K562 (cell line): ENCODE measurements at regions not wholly inside any gene's neighbourhood (a gene's known extent, or its start where the extent isn't known, plus 50 kb on each side); places are given as distances from the start of the nearest gene placed in this dataset.

Experiments used
- ATAC-seq: fragments of 200-7000 bp; cut with Tn5 transposase; 3 replicates; pipeline ENCODE4 v1.9.1; 2020; ENCODE audit warnings: moderate library complexity
- BruUV-seq: library from RNA; stranded (reverse); fragments of 400-500 nt; replicated peaks from 2 replicates; lab custom pipeline; 2021; lab: Mats Ljungman, UMichigan
- CTCF ChIA-PET: fragments of 300-600 bp; formaldehyde crosslinking; extraction: SDS; loops from one replicate; lab custom pipeline; 2021; ENCODE audit warnings: low intra/inter-chr PET ratio; lab: Yijun Ruan, JAX
- POLR2A ChIA-PET: fragments of 300-600, 350-650 bp; sonication (Branson Sonifier 250); formaldehyde crosslinking; extraction: SDS; loops from one replicate; lab custom pipeline; 2021; ENCODE audit warnings: antibody characterized with exemption, inconsistent platforms; lab: Yijun Ruan, JAX
- DNase-seq, 4 experiments: peaks; one replicate each; pipeline versions ENCODE4 v3.0.0 to v3.0.0-alpha.2; 2011 to 2018; ENCODE audit warnings: low spot score in 3 of 4, mixed read lengths in 3 of 4; ENCODE audit errors: extremely low read depth in 1 of 4
- FAIRE-seq: peaks from 2 replicates; lab custom pipeline; 2011; peaks lifted over from hg19 to GRCh38; lab: Jason Lieb, UNC
- H2AFZ ChIP-seq: 2 replicates; pipeline ENCODE4 v1.6.0; 2011; ENCODE audit warnings: low read depth, low read length, control low read depth, inconsistent platforms
- H3K27ac ChIP-seq: fragments of 200-600 bp; 3 replicates; pipeline ENCODE4 v1.8.0; 2011; ENCODE audit warnings: low read depth, mild to moderate bottlenecking, control low read depth, inconsistent platforms, low read length, moderate library complexity, mixed read lengths; ENCODE audit errors: extremely low read depth
- H3K27me3 ChIP-seq, 2 experiments: fragments of 300-600 bp in 1 of 2; 2 replicates in 1 of 2; 3 replicates in 1 of 2; pipeline versions ENCODE4 v1.6.0 to v1.8.0; 2011; ENCODE audit warnings: inconsistent platforms in 2 of 2, low read length in 2 of 2, mild to moderate bottlenecking in 1 of 2, mixed read lengths in 1 of 2, moderate library complexity in 1 of 2; ENCODE audit not compliant: control insufficient read depth in 2 of 2, insufficient read depth in 2 of 2
- H3K36me3 ChIP-seq: fragments of 300-600 bp; 3 replicates; pipeline ENCODE4 v1.8.0; 2011; ENCODE audit warnings: mild to moderate bottlenecking, low read length, inconsistent platforms; ENCODE audit not compliant: control insufficient read depth, insufficient read depth
- H3K4me1 ChIP-seq, 2 experiments: fragments of 200-600 bp in 1 of 2; replicated peaks in 1 of 2; 2 replicates in 1 of 2; 3 replicates in 1 of 2; pipeline versions ENCODE4 v1.5.1 to v1.8.0; 2011; ENCODE audit warnings: inconsistent platforms in 2 of 2, low read length in 2 of 2, mild to moderate bottlenecking in 1 of 2, mixed read lengths in 1 of 2, moderate library complexity in 1 of 2; ENCODE audit not compliant: control insufficient read depth in 2 of 2, insufficient read depth in 2 of 2
- H3K4me2 ChIP-seq: 2 replicates; pipeline ENCODE4 v1.6.1; 2011; ENCODE audit warnings: low read length, control low read depth, inconsistent platforms, mixed read lengths; ENCODE audit not compliant: insufficient read depth
- H3K4me3 ChIP-seq: fragments of 200-600 bp; sonication (generic), shearing (Covaris generic); 2 replicates; pipeline ENCODE4 v1.5.1; 2016; ENCODE audit warnings: control low read depth, inconsistent platforms
- H3K79me2 ChIP-seq: fragments of 200-600 bp; 3 replicates; pipeline ENCODE4 v1.8.0; 2011; ENCODE audit warnings: low read length, inconsistent platforms; ENCODE audit not compliant: control insufficient read depth, insufficient read depth
- H3K9ac ChIP-seq, 2 experiments: 2 replicates each; pipeline versions ENCODE4 v1.6.0 to v1.6.1; 2011; ENCODE audit warnings: low read depth in 2 of 2, low read length in 2 of 2, control low read depth in 1 of 2, inconsistent platforms in 1 of 2, mild to moderate bottlenecking in 1 of 2, mixed read lengths in 1 of 2; ENCODE audit not compliant: insufficient read depth in 1 of 2
- H3K9me1 ChIP-seq: one replicate; pipeline ENCODE4 v1.6.0; 2011; ENCODE audit warnings: inconsistent platforms, mild to moderate bottlenecking, low read length, moderate library complexity; ENCODE audit not compliant: control insufficient read depth, insufficient read depth
- H3K9me3 ChIP-seq: replicated peaks from 2 replicates; pipeline ENCODE4 v1.5.1; 2011; ENCODE audit warnings: low read depth, low read length, inconsistent platforms; ENCODE audit not compliant: control insufficient read depth, insufficient read depth
- H4K20me1 ChIP-seq: replicated peaks from 2 replicates; pipeline ENCODE4 v1.6.1; 2011; ENCODE audit warnings: low read length, inconsistent platforms, mixed read lengths; ENCODE audit not compliant: control insufficient read depth, insufficient read depth
- AFF1 ChIP-seq, 2 experiments: fragments of 450-650 bp; IDR thresholded peaks; 2 replicates each; pipeline ENCODE4 v1.6.1; 2018; ENCODE audit warnings: mild to moderate bottlenecking in 2 of 2, low read depth in 1 of 2; ENCODE audit not compliant: partially characterized antibody in 2 of 2
- GABPB2 ChIP-seq: fragments of 250-450 bp; sonication (Bioruptor Pico); conservative IDR thresholded peaks from 2 replicates; pipeline ENCODE4 v1.5.1; 2021; ENCODE audit warnings: mild to moderate bottlenecking
- MEF2D ChIP-seq: conservative IDR thresholded peaks from 2 replicates; pipeline ENCODE4 v1.6.1; 2016; ENCODE audit warnings: low read depth, missing genetic modification characterization, missing compliant biosample characterization
- MIER1 ChIP-seq: fragments of 450-650 bp; IDR thresholded peaks from 2 replicates; pipeline ENCODE4 v1.6.1; 2016; ENCODE audit warnings: antibody characterized with exemption, mild to moderate bottlenecking, low read depth
- NONO ChIP-seq, 2 experiments: fragments of 200-400 bp in 1 of 2; fragments of 450-650 bp in 1 of 2; formaldehyde crosslinking in 1 of 2; IDR thresholded peaks; 2 replicates each; pipeline ENCODE4 v1.6.1; 2017; ENCODE audit warnings: low read depth in 2 of 2, mild to moderate bottlenecking in 2 of 2, moderate library complexity in 2 of 2, low read length in 1 of 2
- SAFB ChIP-seq: fragments of 200-400 bp; formaldehyde crosslinking; IDR thresholded peaks from 2 replicates; pipeline ENCODE4 v1.6.1; 2017; ENCODE audit warnings: low read depth, low read length, borderline replicate concordance
- TAF9B ChIP-seq: fragments of 450-650 bp; IDR thresholded peaks from 2 replicates; pipeline ENCODE4 v1.6.1; 2018; ENCODE audit warnings: mild to moderate bottlenecking; ENCODE audit not compliant: partially characterized antibody
- U2AF2 ChIP-seq: fragments of 200-400 bp; formaldehyde crosslinking; optimal IDR thresholded peaks from 2 replicates; pipeline ENCODE3; 2017; ENCODE audit warnings: low read depth, mild to moderate bottlenecking, low read length
- XRCC5 ChIP-seq: fragments of 200-400 bp; formaldehyde crosslinking; IDR thresholded peaks from 2 replicates; pipeline ENCODE4 v1.6.1; 2017; ENCODE audit warnings: low read depth, mild to moderate bottlenecking, low read length
- WGBS: fragments of 100-300 bp; shearing (Covaris generic); methylation state at CpG from one replicate; pipeline ENCODE4 v1.1.6; 2016; ENCODE audit warnings: low coverage, mixed read lengths; ENCODE audit not compliant: insufficient coverage; ENCODE audit errors: missing lambda C conversion rate; 5-methylcytosine and 5-hydroxymethylcytosine counted together
- in situ Hi-C: fragments of 300-500 bp; cut with MboI; formaldehyde crosslinking; loops from 4 replicates; pipeline ENCODE4 v1.15.0; 2018; ENCODE audit warnings: inconsistent platforms, mixed read lengths
- intact Hi-C: fragments of 100-400 bp; cut with micrococcal nuclease; formaldehyde crosslinking; loops from 2 replicates; pipeline ENCODE4 v1.14.2; 2022
- TF ChIP-seq, protein P1 (sequence below), 2 experiments: fragments of 200-800 bp in 1 of 2; sonication (Bioruptor generic) in 1 of 2; sonication (generic) in 1 of 2; formaldehyde crosslinking in 1 of 2; IDR thresholded peaks in 1 of 2; conservative IDR thresholded peaks in 1 of 2; 2 replicates each; pipeline versions ENCODE4 v1.5.0 to v1.6.1; 2016 to 2020; ENCODE audit warnings: missing compliant biosample characterization in 1 of 2, missing genetic modification characterization in 1 of 2, missing genetic modification reagents in 1 of 2
- TF ChIP-seq, protein P2 (sequence below), 2 experiments: fragments of 450-650 bp in 1 of 2; IDR thresholded peaks; 2 replicates each; pipeline ENCODE4 v1.6.1; 2011 to 2017; ENCODE audit warnings: low read depth in 2 of 2, antibody characterized with exemption in 1 of 2, borderline replicate concordance in 1 of 2, low read length in 1 of 2, mild to moderate bottlenecking in 1 of 2, mixed read lengths in 1 of 2; ENCODE audit not compliant: control insufficient read depth in 1 of 2

DNA sequence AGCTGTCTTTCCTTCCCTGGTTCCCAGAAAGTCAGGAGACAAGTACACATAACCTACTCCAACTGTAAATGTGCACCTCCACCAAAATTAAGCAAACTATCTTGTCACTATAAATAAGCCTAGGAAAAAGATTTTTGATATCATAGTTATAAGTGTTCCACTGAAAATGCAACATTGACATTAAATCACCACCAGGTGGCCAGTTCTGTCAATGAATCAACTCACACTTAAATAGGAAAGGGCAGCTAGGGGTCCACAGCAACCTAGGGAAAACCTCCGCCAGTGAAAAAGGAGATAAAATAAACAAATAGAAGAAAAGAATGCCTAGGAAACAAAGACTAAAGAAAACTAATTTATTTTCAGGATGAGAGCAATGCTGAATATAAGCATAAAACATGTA, 243.0 kb upstream of the PTPRD start:
- Histone ChIP-seq H3K27me3 (no peaks in the 10 kb centered on the region), H3K4me1 (no peaks in the 10 kb centered on the region), H3K79me2 (no peaks in the 10 kb centered on the region), H3K4me3 (no peak overlapping the region), H2AFZ (no peak overlapping the region), H3K9me3 (no peaks in the 10 kb centered on the region), H3K27ac (no peak overlapping the region), H3K9ac (no peak overlapping the region), H3K4me2 (no peak overlapping the region), H4K20me1 (no peaks in the 10 kb centered on the region), H3K9me1 (no peaks in the 10 kb centered on the region), H3K36me3 (no peaks in the 10 kb centered on the region)
- no TSS peak for BruUV-seq
- 0% methylated on average over 1 of the region's 1 CpG for WGBS
- in situ Hi-C loops, result no loop called here
- no peak for FAIRE-seq
- ChIA-PET CTCF (no interaction called here), POLR2A (no interaction called here)
- ATAC-seq, result no peak
- intact Hi-C loops, result no loop called here
- DNase-seq, result no peak
- no peak for TF ChIP-seq AFF1 (IDR thresholded peaks at IDR 0.05; ENCODE audit: low read depth in 1 of 2, partially characterized antibody in 2 of 2)
- no peak for TF ChIP-seq XRCC5
- TF ChIP-seq U2AF2, result no peak
- no peak for TF ChIP-seq MIER1
- no peak for TF ChIP-seq TAF9B
- TF ChIP-seq, protein P1, sequence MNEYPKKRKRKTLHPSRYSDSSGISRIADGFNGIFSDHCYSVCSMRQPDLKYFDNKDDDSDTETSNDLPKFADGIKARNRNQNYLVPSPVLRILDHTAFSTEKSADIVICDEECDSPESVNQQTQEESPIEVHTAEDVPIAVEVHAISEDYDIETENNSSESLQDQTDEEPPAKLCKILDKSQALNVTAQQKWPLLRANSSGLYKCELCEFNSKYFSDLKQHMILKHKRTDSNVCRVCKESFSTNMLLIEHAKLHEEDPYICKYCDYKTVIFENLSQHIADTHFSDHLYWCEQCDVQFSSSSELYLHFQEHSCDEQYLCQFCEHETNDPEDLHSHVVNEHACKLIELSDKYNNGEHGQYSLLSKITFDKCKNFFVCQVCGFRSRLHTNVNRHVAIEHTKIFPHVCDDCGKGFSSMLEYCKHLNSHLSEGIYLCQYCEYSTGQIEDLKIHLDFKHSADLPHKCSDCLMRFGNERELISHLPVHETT (CRISPR knock-in tag; conservative IDR thresholded peaks at IDR 0.05 in 1 of 2, IDR thresholded peaks at IDR 0.05 in 1 of 2), result no peak
- TF ChIP-seq SAFB, result no peak
- TF ChIP-seq MEF2D (tag), result no peak
- no peak for TF ChIP-seq GABPB2 (CRISPR knock-in tag)
- TF ChIP-seq NONO (IDR thresholded peaks at IDR 0.05; ENCODE audit: low read depth in 2 of 2, low read length in 1 of 2), result no peak
- TF ChIP-seq, protein P2, sequence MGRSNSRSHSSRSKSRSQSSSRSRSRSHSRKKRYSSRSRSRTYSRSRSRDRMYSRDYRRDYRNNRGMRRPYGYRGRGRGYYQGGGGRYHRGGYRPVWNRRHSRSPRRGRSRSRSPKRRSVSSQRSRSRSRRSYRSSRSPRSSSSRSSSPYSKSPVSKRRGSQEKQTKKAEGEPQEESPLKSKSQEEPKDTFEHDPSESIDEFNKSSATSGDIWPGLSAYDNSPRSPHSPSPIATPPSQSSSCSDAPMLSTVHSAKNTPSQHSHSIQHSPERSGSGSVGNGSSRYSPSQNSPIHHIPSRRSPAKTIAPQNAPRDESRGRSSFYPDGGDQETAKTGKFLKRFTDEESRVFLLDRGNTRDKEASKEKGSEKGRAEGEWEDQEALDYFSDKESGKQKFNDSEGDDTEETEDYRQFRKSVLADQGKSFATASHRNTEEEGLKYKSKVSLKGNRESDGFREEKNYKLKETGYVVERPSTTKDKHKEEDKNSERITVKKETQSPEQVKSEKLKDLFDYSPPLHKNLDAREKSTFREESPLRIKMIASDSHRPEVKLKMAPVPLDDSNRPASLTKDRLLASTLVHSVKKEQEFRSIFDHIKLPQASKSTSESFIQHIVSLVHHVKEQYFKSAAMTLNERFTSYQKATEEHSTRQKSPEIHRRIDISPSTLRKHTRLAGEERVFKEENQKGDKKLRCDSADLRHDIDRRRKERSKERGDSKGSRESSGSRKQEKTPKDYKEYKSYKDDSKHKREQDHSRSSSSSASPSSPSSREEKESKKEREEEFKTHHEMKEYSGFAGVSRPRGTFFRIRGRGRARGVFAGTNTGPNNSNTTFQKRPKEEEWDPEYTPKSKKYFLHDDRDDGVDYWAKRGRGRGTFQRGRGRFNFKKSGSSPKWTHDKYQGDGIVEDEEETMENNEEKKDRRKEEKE (IDR thresholded peaks at IDR 0.05; ENCODE audit: borderline replicate concordance in 1 of 2, control insufficient read depth in 1 of 2, low read depth in 2 of 2, low read length in 1 of 2), result no peak
